Ovary (tissue), 7 donors: ENCODE measurements at regions not wholly inside any gene's neighbourhood (a gene's known extent, or its start where the extent isn't known, plus 50 kb on each side); places are given as distances from the start of the nearest gene placed in this dataset.

Experiments
- DNase-seq, 5 donors: peaks; one replicate each; pipeline ENCODE4 v3.0.0-alpha.2; 2019 to 2020
- H3K27ac ChIP-seq, 2 donors: fragments of 200-600 bp; one replicate each; pipeline versions ENCODE4 v1.5.1 to v1.8.0; 2019 to 2022
- H3K27me3 ChIP-seq: fragments of 200-600 bp; one replicate; pipeline ENCODE4 v1.8.0; 2022
- H3K36me3 ChIP-seq: fragments of 200-600 bp; sonication (generic); one replicate; pipeline ENCODE4 v1.5.1; 2019
- H3K4me1 ChIP-seq: one replicate; pipeline ENCODE4 v1.8.1; 2013; ENCODE audit warnings: mild to moderate bottlenecking, moderate library complexity; ENCODE audit not compliant: insufficient read depth
- H3K4me3 ChIP-seq: fragments of 200-600 bp; sonication (generic); one replicate; pipeline ENCODE4 v1.5.1; 2017
- H3K9me3 ChIP-seq, 2 donors: fragments of 200-600 bp in 1 of 2; sonication (generic) in 1 of 2; one replicate each; pipeline versions ENCODE4 v1.5.1 to v1.8.1; 2013 to 2019; ENCODE audit warnings: mild to moderate bottlenecking in 1 of 2, moderate library complexity in 1 of 2
- CTCF ChIP-seq, 3 donors: fragments of 450-650 bp in 2 of 3; fragments of 200-600 bp in 1 of 3; IDR thresholded peaks; one replicate each; pipeline versions ENCODE4 v1.5.1 to v1.8.0; 2016 to 2022; ENCODE audit warnings: antibody characterized with exemption in 3 of 3, mild to moderate bottlenecking in 1 of 3
- EP300 ChIP-seq: sonication (generic); formaldehyde crosslinking; IDR thresholded peaks from one replicate; pipeline ENCODE4 v1.6.1; 2017; ENCODE audit warnings: antibody characterized with exemption
- POLR2A ChIP-seq: fragments of 450-650 bp; IDR thresholded peaks from one replicate; pipeline ENCODE4 v1.6.1; 2017; ENCODE audit warnings: antibody characterized with exemption, mild to moderate bottlenecking, moderate library complexity
- WGBS, 3 donors: extraction: QIAGEN DNeasy Blood & Tissue Kit in 1 of 3; methylation state at CpG; one replicate each; pipeline versions ENCODE4 v1.1.5 to v1.1.7; 2013 to 2017; 5-methylcytosine and 5-hydroxymethylcytosine counted together
- intact Hi-C, 4 donors: fragments of 100-400 bp; cut with DNase I; formaldehyde crosslinking; loops; one replicate each; pipeline versions ENCODE4 v1.11.0 to v1.15.1; 2022 to 2023
- donor health status: DM: no; HTN: no; CAD: no; lungs with moderate emphysema.
- donor health status: DM: no; HTN: no; CAD: no.
- donor health status: Bipolar disorder and iron deficiency.
- donor health status: DM: no; HTN: no; CAD: no.
- donor health status: DM: yes; HTN: yes; CAD: no.

- Histone ChIP-seq H3K4me1 (no peaks in the 10 kb centered on the region), H3K36me3 (no peaks in the 10 kb centered on the region), H3K27me3 (no peaks in the 10 kb centered on the region), H3K4me3 (no peak overlapping the region), H3K27ac (no peak overlapping the region), H3K9me3 (no peaks in the 10 kb centered on the region)
- DNase-seq = no peak
- intact Hi-C loops = no loop called here
- 93 to 95% (median 95%) methylated on average over 1 of the region's 1 CpG for WGBS, 3 donors
- TF ChIP-seq POLR2A = no peak
- no peak for TF ChIP-seq EP300
- no peak for TF ChIP-seq CTCF (IDR thresholded peaks at IDR 0.05)
Measured at GRCh38 chr13:106072014-106072413, 463.4 kb downstream of the EFNB2 start.

GRCh38 chr13:106063591-106064313, 471.7 kb downstream of the EFNB2 start:
- H3K36me3 ChIP-seq = no peaks in the 10 kb centered on the region
- no peaks in the 10 kb centered on the region for H3K9me3 ChIP-seq
- no peak for DNase-seq
- TF ChIP-seq CTCF (IDR thresholded peaks at IDR 0.05) (no peak), POLR2A (no peak), EP300 (no peak)
- 75 to 83% (median 78%) methylated on average over 8 of the region's 8 CpGs for WGBS, 3 donors
- intact Hi-C loops = no loop called here
- no peak overlapping the region for H3K4me3 ChIP-seq
- no peaks in the 10 kb centered on the region for H3K27me3 ChIP-seq
- H3K27ac ChIP-seq = no peak overlapping the region
- no peaks in the 10 kb centered on the region for H3K4me1 ChIP-seq

DNA sequence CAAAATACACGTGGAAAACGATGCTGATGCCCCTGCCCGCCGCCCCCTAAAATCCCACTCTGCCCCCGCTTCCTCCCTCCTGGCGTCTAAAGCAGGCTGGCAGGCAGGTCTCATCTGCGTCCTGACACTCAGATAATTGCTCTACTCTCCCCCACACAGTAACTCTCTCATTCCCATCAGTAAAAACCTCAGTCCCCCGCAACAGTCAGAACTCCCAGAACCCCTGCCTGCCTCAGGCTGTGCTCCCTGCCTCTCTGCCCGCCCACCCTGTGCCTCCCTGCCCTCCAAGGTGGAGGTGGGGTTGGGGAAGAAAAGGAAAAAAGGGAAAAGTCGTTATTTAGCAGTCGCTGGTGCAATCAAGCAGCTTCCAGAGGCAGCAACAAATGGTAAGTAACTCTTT, 473.7 kb downstream of the EFNB2 start:
- intact Hi-C loops = no loop called here
- Histone ChIP-seq H3K27me3 (no peaks in the 10 kb centered on the region), H3K27ac (no peak overlapping the region), H3K4me3 (no peak overlapping the region), H3K4me1 (no peaks in the 10 kb centered on the region), H3K36me3 (no peaks in the 10 kb centered on the region), H3K9me3 (no peaks in the 10 kb centered on the region)
- DNase-seq = no peak
- TF ChIP-seq EP300 (no peak), POLR2A (no peak), CTCF (IDR thresholded peaks at IDR 0.05) (no peak)
- 13 to 38% (median 14%) methylated on average over 11 of the region's 11 CpGs for WGBS, 3 donors

DNA sequence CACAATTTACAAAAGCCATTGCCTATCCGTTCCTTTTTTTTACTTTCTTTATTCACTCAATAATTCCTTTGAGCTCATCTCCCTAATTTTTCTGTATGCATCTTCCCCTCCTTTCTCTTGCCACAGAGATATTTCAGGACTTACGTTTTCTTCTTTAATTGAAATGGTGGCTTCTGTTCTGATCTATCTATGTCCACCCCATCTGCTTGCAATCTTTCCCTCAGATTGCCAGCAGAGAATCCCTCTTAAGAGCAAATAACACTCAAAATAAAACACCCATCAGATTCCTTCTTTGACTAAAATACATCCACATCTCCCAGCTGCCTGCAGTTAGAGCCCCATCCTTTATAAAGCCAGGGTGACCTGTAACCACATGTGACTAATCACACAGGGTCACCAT, 478.6 kb downstream of the EFNB2 start:
- Histone ChIP-seq H3K36me3 (no peaks in the 10 kb centered on the region), H3K27me3 (no peaks in the 10 kb centered on the region), H3K4me3 (no peak overlapping the region), H3K27ac (no peak overlapping the region), H3K9me3 (no peaks in the 10 kb centered on the region), H3K4me1 (no peaks in the 10 kb centered on the region)
- intact Hi-C loops = no loop called here
- 83 to 92% (median 87%) methylated on average over 2 of the region's 2 CpGs for WGBS, 3 donors
- TF ChIP-seq EP300 (no peak), CTCF (IDR thresholded peaks at IDR 0.05) (no peak), POLR2A (no peak)
- DNase-seq = no peak
